ENCODE measurements at regions not wholly inside any gene's neighbourhood (a gene's known extent, or its start where the extent isn't known, plus 50 kb on each side); places are given as distances from the start of the nearest gene placed in this dataset.

GRCh38 chr13:31441800-31442510 lies 242.2 kb downstream of the B3GLCT start:
- no peak for DNase-seq (ENCODE audit: low read depth in 2 of 2)

- no peak for DNase-seq (ENCODE audit: low read depth in 2 of 2)
Measured at GRCh38 chr13:31442571-31442970, 242.8 kb downstream of the B3GLCT start.

GRCh38 chr13:31444266-31444856 lies 244.6 kb downstream of the B3GLCT start:
- no peak for DNase-seq (ENCODE audit: low read depth in 2 of 2)

GRCh38 chr13:31452525-31452924 lies 252.8 kb downstream of the B3GLCT start:
- DNase-seq (ENCODE audit: low read depth in 2 of 2) = no peak

- DNase-seq (ENCODE audit: low read depth in 2 of 2) = no peak
Measured at GRCh38 chr13:31455581-31455980, 255.8 kb downstream of the B3GLCT start.

- DNase-seq (ENCODE audit: low read depth in 2 of 2) = no peak
Measured at GRCh38 chr13:31456056-31456455, 256.3 kb downstream of the B3GLCT start.

GRCh38 chr13:31460061-31460460 lies 260.3 kb downstream of the B3GLCT start:
- DNase-seq (ENCODE audit: low read depth in 2 of 2) = no peak

GRCh38 chr13:31461923-31462322 lies 262.1 kb downstream of the B3GLCT start:
- DNase-seq (ENCODE audit: low read depth in 2 of 2) = no peak

GRCh38 chr13:31462766-31463165 lies 263.0 kb downstream of the B3GLCT start:
- DNase-seq (ENCODE audit: low read depth in 2 of 2) = no peak

GRCh38 chr13:31468114-31468902 lies 268.5 kb downstream of the B3GLCT start:
- DNase-seq (ENCODE audit: low read depth in 2 of 2) = no peak

GRCh38 chr13:31469377-31469776 lies 269.6 kb downstream of the B3GLCT start:
- no peak for DNase-seq (ENCODE audit: low read depth in 2 of 2)

- DNase-seq (ENCODE audit: low read depth in 2 of 2) = no peak
Measured at GRCh38 chr13:31476266-31476665, 263.1 kb upstream of the RXFP2 start.

- no peak for DNase-seq (ENCODE audit: low read depth in 2 of 2)
Measured at GRCh38 chr13:31476753-31477152, 262.6 kb upstream of the RXFP2 start.

- DNase-seq (ENCODE audit: low read depth in 2 of 2) = no peak
Measured at GRCh38 chr13:31477961-31478360, 261.4 kb upstream of the RXFP2 start.

- DNase-seq (ENCODE audit: low read depth in 2 of 2) = no peak
Measured at GRCh38 chr13:31485183-31485582, 254.1 kb upstream of the RXFP2 start.

- DNase-seq (ENCODE audit: low read depth in 2 of 2) = no peak
Measured at GRCh38 chr13:31485651-31486051, 253.7 kb upstream of the RXFP2 start.

- DNase-seq (ENCODE audit: low read depth in 2 of 2) = no peak
Measured at GRCh38 chr13:31495336-31495735, 244.0 kb upstream of the RXFP2 start.

- no peak for DNase-seq (ENCODE audit: low read depth in 2 of 2)
Measured at GRCh38 chr13:31499274-31499673, 240.1 kb upstream of the RXFP2 start.

GRCh38 chr13:31503626-31504025 lies 235.7 kb upstream of the RXFP2 start:
- DNase-seq (ENCODE audit: low read depth in 2 of 2) = no peak

- DNase-seq (ENCODE audit: low read depth in 2 of 2) = no peak
Measured at GRCh38 chr13:31504918-31505317, 234.4 kb upstream of the RXFP2 start.

- DNase-seq (ENCODE audit: low read depth in 2 of 2) = no peak
Measured at GRCh38 chr13:31512331-31512730, 227.0 kb upstream of the RXFP2 start.

- no peak for DNase-seq (ENCODE audit: low read depth in 2 of 2)
Measured at GRCh38 chr13:31514932-31515331, 224.4 kb upstream of the RXFP2 start.

- DNase-seq (ENCODE audit: low read depth in 2 of 2) = no peak
Measured at GRCh38 chr13:31515427-31515826, 223.9 kb upstream of the RXFP2 start.

Data from stimulated activated CD8-positive, alpha-beta memory T cell treated with anti-CD3 and anti-CD28 coated beads, Interleukin-7, amount 100 ng/mL, for 1 hour (primary cell).